ENCODE measurements at regions not wholly inside any gene's neighbourhood (a gene's known extent, or its start where the extent isn't known, plus 50 kb on each side); places are given as distances from the start of the nearest gene placed in this dataset.

DNA sequence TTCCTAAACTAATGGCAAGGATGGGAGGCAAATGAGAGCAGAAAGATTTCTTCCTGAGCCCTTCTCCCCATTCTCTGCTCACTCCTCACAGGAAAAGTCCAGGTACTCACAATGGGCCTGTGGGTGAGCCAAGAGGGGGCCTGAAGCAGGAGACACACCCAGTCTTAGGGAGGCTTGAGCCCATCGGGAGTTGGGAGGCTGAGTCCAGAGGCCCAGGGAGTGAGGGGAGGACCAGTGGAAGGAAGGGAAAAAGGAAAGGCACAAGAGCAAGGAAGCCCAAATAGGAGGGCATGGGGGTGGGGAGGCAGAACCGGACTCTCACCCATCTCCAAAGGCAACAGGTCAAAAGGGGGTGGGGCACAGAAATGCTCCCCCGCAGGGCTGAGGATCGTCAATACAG, 68.1 kb upstream of the CNEP1R1 start:
- TF ChIP-seq FOXK2 (IDR thresholded peaks at IDR 0.05) (no peak), LEF1 (IDR thresholded peaks at IDR 0.05; ENCODE audit: borderline replicate concordance) (no peak), ARNT (IDR thresholded peaks at IDR 0.05) (no peak), ELF4 (IDR thresholded peaks at IDR 0.05) (no peak), BHLHE40 (IDR thresholded peaks at IDR 0.05; ENCODE audit: borderline replicate concordance) (no peak), FOXM1 (IDR thresholded peaks at IDR 0.05; ENCODE audit: borderline replicate concordance) (no peak), SP1 (IDR thresholded peaks at IDR 0.05) (no peak)

Measured in HEK293T (cell line).